ENCODE measurements at regions not wholly inside any gene's neighbourhood (a gene's known extent, or its start where the extent isn't known, plus 50 kb on each side); places are given as distances from the start of the nearest gene placed in this dataset.

DNA sequence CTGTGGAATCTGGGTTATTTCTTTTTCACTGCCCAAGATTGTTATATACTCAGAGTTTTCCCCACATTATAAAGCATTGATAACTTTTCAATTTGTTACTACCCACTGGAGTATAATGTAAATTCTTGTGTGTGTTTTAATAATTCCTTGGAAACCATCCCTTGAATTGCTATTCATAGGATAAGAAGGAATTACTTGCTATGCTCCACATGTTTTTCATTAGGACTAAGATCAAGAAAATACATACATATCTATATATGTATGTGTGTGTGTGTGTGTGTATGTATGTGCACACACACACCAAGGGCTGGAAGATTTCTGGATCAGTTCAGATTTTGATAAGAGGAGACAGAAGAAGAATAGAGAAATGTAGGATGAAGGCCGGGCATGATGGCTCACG lies 206.4 kb upstream of the JADE1 start:
- DNase-seq (ENCODE audit: low spot score), result no peak

DNA sequence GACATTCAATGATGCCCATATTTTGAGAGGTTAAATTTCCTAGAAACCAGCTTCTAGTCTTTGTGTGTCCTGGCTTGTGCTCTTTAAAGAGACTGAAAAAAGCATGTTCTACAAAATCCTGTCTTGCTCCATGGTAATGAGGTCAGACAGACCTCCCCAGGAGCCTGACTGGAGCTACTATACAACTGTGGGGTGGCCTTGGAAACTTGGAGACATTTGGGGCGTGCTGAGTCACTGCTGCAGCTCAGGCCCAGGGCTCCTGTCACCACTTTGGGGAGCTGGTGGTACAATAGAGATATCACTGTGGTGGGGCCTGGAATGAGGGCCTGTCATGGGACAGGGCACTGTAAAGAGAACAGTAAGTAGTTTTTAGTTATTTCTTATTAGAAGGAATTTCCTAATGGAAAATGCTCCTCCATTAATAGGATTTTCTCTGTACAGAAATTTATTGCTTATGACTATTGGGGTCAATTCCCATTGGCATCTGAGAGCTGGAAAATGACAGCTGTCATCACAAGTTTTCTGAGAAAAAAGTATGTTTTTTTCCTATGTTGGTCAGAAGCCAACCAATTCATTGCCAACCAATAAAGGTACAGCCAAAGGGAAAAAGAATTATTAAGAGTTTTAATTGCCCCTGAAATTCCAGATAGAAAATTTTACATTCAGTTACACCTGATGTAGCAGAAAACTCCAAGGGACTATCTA lies 207.4 kb upstream of the JADE1 start:
- no peak for DNase-seq (ENCODE audit: low spot score)

DNA sequence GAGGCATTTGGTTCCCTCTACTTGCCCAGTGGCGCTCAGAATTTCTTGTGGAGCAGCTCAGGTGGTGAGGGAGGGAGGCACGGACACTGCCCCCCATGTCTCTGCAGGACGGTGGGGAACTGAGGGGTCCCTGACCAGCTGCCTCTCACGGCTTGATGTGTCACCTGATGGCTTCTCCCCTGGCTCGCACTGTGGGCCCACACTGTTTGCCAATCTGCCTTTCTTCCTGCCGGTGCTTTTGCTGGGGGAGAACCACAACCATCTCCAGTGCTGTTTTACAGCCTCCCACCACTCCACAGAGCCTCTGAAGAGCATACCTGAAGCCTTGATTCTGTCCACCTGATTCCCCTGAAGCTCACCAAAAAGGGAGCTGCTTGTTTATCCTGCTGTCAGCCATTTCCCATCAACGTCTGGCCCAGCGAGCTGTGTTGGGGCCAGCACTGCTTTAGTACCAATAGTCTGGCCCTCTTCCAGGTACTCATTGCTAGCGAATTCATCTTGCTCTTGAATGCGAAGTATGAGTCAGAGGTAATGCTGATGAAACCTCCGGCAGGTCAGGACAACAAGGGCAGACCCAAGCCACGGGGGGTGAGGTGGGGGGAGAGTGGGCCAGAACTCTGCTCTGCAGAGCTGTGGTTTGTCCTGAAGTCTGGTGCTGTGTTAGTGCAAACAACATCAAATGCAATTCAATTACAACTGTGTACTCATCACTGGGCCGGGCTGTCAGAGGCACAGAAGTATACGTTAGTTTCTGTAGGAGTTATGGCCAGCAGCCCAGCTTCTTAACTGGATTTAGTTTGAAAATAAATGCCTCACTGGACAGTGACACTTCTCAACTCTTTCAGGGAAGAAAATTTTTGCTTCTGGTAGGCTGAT lies 208.3 kb upstream of the JADE1 start:
- peak; percentile 85 for DNase-seq (ENCODE audit: low spot score)

DNA sequence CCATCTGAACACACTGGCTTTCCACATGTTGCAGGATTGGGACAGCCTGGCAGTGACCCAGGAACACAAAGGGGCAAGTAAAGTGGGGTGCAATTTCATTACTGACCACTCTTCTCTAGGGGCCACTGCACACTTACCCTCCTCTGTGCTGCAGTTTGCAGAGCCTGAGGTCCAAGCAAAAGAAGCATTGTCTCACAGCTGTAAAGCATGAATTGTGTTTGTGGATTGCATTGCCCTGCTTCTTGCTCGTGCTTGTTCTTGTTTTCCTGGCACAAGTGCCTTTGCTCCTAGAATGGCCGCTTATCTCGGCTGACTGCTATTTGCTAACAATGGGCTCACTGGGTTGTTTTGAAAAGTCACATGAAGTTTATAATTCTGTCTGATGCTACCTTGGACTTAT lies 209.1 kb upstream of the JADE1 start:
- no peak for DNase-seq (ENCODE audit: low spot score)

DNA sequence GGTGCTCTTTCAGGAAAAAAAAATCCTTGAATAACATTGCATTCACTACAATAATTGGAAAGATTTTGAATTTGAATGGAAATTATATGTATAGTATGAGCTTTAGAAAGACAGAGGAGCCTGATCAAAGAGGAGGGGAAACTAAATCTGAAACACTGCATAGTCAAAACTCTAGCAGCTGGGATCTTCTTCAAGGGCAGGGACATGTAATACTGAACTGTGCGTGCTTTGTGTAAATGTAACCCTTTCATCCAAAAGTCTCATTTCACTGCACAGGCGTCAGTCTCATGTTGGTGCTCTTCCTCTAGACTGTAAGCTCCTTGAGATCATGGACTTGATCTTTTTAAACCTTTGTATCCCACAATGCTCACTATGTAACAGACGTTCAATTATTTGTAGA lies 212.0 kb upstream of the JADE1 start:
- DNase-seq (ENCODE audit: low spot score), result no peak

DNA sequence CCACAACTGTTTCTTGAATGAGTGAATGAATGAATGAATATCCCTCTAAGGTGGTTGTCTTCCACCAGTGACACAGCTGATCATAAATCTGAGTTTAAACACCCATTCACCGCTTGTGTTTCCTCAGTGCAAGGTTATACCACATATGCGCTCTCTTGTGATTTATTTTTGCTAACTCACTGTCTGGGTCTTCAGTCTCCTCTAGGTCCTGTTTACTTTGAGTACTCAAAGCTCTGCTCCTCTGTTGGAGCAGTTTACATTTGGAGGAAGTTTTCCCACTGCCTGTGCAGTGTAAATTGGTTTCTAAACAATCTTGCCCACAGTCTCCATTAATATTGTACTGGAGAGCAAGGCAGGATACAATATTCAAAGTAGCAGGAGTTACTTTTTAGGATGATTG lies 212.6 kb upstream of the JADE1 start:
- DNase-seq (ENCODE audit: low spot score), result no peak

DNA sequence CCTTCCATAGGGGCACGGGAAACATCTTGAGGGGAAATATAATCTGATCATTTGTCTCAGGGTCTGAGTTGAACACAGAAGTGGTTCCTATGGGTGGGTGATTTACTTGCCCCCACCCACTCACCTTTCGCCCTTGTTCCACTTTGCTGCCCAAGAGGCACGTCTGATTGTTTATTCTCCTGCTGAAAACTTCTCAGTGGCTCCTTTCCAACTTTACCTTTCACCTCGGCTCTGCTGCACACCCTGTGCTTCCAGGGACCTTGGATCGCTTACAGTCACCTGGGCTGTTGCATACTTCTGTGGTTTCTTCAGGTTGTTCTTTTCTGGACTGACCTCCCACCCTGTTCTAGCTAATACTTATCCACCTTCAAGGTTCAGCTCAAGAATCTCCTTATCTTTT lies 213.4 kb upstream of the JADE1 start:
- DNase-seq (ENCODE audit: low spot score), result peak; percentile 62

DNA sequence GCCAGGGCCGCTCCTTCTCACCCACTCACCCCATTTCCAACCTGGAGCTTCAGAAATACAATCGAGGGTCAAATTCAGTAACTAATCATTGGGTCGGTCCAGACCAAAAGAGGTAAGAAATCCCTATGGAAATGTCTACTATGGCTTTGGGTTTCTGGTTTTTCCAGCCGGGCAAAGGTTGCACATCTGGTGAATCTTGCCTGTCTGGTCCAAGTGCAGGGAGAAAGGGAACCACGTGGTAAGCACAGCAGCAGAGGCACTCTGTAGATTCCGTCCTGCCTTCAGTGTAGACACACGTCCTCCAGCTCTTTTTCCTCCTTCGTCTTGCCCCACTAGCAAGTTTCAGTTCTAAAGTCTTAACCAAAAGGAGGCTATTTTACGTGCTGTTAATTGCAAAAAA lies 218.0 kb upstream of the JADE1 start:
- peak; percentile 43 for DNase-seq (ENCODE audit: low spot score)

DNA sequence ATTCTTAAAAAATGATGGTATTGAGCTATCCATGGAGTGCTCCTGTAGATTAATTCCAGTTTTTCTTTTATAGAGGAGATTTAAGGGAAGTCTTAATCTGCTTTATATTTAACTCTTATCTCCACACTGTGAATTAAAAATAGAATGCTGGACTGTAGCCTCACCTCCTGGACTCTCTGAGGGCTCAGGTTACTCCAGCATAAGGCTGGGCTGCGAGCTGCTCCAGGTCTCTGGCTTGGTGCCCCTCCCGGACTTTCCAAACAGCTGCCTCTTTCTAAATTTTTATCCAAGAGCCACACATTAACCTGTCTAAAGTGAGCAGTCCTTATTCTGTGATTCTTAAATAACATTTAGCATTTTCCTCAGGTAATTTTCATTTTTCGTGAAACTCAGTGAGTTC lies 218.7 kb upstream of the JADE1 start:
- DNase-seq (ENCODE audit: low spot score), result no peak

DNA sequence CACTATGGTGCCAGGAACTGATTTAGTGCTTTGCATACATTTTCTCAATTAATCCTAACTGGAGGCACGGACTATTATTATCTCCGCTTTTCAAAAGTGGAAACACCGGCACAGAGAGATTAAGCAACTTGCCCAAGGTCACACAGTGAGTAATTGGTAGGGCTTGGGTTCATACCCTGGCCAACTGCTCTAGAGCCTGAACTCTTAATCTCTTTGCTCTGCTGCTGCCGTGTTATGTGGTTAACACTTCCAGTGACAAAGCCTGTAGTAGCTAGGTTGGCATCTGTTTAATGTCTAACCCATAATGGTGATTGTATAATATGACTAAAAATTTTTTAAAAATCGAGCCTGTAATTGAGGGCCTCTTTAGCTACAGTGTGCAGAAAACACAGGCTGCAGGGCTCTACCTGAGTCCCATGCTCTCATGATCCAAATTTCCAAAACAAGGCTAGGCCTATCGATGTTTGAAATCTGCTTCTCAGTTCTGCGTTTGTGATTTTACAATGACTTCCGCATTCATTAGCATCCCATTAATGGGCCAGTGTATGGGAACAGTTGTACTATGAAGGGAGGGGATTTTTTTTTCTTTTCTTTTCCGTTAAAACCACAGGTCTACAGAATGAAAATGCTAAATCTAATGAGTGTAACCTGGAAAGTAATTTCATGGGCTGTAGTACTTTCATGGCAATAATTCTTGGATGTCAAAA lies 219.3 kb upstream of the JADE1 start:
- DNase-seq (ENCODE audit: low spot score), result no peak

DNA sequence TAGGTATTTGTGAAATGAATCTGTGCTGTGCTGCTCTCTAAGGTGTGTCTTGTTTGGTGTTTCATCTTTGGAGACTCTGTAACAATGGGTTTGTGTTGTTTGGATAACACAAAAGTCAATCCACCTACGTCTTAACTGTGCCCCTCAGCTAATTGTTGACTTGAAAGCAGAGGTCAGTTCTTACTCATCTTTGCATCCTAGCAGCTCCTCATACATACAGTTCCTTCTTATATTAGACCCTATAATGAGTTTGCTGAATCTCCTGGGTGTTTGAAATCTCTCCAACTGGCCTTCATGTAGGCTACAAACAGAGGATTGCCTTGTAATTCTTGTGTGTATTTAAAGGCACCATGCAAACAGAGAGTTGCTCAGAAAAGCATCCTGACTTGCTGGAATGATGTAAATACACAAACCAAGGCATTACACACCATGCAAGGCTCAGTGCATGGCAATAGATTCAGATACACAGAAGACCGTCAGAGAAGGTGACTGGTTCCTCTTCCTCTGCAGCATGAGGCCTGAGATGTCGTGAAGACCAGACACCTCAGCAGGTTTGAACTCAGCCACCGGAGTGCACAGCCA lies 220.0 kb upstream of the JADE1 start:
- DNase-seq (ENCODE audit: low spot score), result no peak

DNA sequence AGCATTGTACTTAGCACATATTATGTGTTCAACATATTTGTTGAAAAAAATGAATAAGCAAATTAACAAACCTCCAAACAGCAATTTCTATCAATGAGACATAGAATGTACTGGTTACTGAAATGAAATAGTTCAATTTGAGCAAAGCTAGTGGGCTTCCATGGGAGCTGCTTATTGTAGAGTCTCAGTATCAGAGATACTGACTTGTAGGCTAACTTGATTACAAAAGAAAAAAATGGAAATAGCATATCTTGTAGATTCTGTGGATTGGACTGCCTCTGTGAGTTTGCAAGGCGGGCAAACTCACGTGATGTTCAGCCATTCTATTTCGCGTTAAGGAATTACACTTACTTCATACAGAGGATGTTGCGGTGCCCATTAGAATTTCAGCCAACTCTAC lies 222.1 kb upstream of the JADE1 start:
- no peak for DNase-seq (ENCODE audit: low spot score)

DNA sequence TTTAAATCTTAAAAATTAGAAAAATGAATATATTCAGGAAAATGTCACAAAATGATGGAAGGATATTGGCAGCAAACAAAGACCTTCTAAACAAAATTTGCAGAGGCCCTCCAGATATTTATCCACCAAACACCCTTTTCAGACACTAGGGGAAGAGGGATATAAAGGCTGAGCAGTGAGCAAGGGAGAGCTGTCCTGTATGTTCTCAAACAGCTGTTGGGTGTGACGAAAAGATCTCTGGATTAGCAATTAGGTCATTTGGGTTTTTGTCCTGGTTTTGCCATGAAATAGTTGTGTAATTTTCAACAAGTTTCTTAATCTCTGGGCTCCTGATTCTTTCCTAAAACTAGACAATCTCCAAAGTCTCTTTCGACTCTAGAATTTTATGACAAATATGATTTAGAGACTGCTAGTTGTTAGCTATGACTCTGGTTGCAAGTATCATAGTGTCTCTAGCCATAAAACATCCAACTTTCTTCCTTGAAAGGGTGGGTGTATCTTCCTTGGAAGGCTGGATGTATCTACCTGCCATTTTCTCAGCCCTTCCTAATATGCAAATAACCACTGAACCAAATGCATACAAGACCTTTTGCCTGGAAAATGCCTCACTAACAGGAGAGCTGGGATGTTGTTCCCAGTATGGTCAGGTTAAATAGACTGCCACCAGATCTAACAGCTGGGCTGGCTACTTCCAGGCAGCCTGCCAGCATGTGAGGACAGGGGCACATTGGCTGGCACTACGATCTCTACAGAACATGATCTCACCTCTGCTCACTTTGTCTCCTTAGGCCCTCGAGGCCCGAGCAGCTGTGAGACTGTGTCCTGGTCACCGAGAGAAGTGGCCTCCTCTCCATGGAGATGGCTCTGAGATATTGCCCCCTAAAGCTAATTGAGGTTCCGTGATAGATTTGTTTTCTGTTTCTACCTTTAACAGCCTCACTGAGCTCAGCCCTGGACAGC lies 225.5 kb upstream of the JADE1 start:
- DNase-seq (ENCODE audit: low spot score), result peak; percentile 70

DNA sequence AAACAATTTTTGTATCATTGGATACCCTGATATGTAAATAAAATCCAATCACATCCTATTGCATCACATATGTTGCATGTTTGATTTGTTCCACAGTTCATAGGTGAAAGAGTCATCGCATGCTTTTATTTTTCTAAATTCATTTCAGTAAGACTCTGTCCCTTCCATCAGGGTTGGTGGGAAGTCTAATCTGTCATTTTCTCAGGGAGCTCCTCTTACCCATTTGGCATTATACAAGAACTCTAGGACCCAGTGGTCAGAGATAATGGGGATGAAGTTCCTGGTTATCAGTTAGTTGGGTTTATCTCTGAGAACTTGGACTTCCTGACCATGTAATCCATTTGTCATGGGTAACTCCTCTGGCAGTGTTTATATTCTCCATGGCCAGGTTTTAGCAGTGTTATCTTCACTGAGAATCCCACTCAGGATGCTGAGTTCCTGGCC lies 227.1 kb upstream of the JADE1 start:
- DNase-seq (ENCODE audit: low spot score), result no peak

DNA sequence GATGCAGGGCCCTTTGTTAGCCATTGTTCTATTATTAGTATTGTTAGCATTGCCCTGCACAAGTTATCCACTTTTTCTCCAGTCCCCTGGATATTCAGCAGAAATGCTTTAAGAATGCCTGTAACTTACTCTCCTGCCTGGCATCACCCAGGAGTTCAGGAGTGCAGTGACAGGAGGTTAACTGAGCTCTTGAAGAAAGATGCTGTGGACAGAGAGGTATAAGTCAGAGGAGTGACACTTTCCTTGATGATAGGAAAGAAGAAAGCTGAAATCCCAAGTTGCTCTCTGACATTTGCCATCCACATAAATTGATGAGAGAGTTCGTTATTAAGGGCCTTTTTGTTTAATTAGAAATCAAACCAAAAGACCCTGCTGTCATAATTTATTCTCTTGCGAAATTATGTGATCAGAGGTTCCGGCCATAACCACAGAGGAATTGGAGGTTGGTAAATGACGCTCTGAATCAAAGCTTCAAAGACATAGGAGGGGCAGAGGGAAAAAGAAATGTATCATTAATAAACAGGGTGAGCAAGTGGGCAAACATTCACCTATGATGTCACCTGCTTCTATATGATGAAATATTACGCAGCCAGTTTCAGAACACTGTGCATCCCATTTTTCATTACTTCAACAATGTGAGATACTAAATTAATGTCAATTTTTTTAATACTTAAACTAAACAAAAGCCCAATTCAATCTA lies 230.2 kb upstream of the JADE1 start:
- no peak for DNase-seq (ENCODE audit: low spot score)

DNA sequence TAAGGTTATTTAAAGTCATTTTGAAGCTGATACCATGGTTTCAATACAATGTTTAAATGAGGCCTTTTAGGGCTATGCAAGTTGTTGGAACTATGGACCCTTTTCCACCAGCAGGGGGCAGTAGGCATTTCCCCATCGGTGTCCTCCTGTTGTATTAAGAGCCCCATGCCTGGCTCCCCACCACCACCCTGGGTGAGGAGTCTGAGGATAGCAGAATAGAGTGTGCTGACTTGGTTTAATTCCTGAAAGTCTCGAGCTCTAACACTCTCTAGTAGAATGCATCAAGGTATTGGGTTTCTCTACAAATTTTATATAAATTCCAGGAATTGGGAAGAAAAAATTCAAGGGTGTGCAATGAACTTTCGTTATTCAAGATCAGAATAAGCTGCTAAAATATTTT lies 234.8 kb upstream of the JADE1 start:
- peak; percentile 83 for DNase-seq (ENCODE audit: low spot score)

DNA sequence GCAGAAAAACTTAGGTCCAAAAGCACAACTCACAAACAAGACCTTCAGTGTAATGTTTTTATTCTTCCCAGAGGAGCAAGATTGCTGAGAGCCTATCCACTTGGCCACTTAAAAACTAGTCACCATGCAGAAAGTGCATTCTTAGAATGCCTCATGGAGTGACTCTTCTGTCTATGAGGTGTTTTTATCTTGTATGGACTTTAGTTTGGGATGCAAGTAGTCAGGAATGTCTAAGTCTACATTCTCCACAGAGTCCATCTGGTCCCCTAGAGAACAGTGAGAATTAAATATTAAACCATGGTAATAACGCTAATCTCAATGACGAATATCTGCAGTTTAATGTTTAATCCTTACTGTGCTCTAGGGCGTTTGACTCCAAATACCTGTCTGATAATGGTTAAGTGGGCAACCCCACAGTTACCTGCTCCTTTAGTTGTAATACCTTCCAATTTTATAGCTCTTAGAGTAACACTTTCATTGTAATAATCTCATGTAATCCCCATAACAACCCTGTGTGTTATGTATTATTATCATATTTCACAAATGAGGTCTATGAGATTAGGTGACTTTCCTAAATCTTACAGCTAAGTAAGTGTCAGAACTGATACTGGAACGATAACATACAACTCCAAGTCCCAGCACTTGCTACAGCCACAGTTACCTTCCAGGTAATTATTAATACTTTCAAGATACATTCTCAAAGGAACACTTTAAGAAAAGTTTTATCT lies 235.6 kb upstream of the JADE1 start:
- no peak for DNase-seq (ENCODE audit: low spot score)

DNA sequence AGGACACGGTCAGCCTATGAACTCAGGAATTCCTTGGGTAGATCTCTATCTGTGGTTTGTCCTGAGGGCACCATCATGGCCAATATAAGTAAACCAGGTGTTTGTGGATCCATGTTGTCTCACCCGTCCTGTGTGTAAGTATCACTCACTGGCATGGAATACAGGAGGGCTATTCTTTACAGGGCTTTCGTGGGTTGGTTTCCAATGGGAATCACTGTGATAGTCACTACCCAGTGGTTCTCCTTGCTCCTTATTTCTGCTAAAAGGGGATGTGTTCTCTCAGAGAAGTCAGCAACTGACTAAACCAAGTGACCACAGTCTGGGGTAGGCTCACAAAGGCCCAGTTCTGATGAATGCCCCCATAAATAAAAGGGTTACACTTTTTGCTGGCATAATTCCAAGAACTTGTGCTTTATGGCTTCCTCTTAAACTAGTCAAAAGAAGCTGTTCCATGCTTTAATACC lies 236.7 kb upstream of the JADE1 start:
- DNase-seq (ENCODE audit: low spot score), result no peak

DNA sequence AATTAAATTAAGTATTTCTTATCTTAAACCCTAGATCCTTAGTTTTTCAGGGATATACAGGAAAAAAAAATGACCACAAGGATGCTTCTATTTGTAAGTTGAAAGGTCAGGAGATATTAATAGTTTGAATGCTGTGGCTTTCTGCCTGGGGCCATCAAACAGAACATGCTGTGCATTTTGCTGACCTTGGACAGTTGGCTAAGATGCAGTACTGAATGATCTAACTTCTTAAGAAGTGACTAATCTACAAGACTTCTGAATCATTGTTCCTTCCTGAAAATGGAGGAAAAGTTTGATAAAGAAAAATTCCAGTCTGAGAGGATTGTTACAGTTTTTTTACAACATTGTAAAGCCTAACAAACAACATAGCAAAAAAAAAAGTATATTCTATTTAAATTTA lies 237.8 kb upstream of the JADE1 start:
- peak; percentile 65 for DNase-seq (ENCODE audit: low spot score)
